HG03097 (cell line): ENCODE measurements at regions not wholly inside any gene's neighbourhood (a gene's known extent, or its start where the extent isn't known, plus 50 kb on each side); places are given as distances from the start of the nearest gene placed in this dataset.
"Not testable (repeated sequence)": the region's sequence is repeated elsewhere in the genome, so short reads cannot be mapped to it uniquely, and the experiment has no call there.

Experiments used
- ATAC-seq: cut with Tn5 transposase; IDR thresholded peaks from one replicate; pipeline ENCODE4 v1.9.1; 2021; ENCODE audit not compliant: unreplicated experiment, low FRiP score

GRCh38 chr3:103134023-103134724 lies 699.4 kb downstream of the ZPLD1 start:
- peak; percentile 95 for ATAC-seq

- ATAC-seq: no peak
Measured at GRCh38 chr3:103136621-103137020, 701.8 kb downstream of the ZPLD1 start.

- ATAC-seq: no peak
Measured at GRCh38 chr3:103137830-103138229, 703.0 kb downstream of the ZPLD1 start.

DNA sequence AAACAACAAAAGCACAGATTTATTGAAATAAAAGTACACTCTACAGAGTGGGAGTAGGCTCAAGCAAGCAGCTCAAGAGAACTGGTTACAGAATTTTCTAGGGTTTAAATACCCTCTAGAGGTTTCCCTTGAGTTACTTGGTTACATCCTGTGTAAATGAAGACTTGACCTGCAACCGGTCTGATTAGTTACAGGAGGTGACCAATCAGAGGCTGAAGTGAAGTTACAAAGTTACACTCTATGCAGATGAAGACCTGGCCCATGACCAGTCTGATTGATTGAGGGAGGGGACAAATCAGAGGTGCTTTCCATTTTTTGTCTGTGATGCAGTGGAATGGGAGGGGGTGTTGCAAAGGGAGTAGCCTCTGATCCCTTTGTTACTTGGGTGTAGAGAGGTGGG lies 723.4 kb downstream of the ZPLD1 start:
- no peak for ATAC-seq

- no peak for ATAC-seq
Measured at GRCh38 chr3:103166890-103167289, 732.1 kb downstream of the ZPLD1 start.

GRCh38 chr3:103167850-103168249 lies 733.0 kb downstream of the ZPLD1 start:
- no peak for ATAC-seq

DNA sequence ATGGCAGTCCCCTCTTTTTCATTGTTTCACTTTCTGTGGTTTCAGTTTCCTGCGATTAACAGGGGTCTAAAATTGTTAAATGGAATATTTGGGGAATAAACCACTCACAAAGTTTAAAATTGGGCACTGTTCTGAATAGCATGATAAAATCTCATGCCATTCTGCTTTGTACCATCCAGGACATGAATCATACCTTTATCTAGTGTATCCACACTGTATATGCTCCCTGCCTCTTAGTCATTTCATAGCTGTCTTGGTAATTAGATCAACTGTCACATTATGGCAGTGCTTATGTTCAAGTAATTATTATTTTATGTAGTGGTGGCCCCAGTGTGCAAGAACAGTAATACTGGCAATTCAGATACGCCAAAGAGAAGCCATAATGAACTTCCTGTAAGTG lies 734.5 kb downstream of the ZPLD1 start:
- ATAC-seq: no peak

DNA sequence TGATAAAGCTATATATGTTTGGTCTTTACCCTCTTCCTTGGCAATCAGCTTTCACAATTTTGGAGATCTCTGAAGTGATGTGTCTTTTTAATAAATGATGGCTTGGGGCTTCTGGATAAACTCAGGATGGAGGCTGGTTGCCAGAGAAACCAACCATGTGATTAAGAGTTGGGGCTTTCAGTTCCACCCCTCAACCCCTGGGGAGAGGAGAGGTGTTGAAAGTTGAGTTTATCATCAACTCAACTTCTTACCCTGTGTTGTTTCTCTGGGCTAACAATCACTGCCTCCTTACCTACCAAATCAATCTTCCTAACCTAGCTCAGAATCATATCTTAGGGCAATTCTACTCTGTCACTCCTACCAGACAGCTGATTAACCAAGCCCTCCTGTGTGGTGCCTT lies 735.8 kb downstream of the ZPLD1 start:
- peak; percentile 87 for ATAC-seq

DNA sequence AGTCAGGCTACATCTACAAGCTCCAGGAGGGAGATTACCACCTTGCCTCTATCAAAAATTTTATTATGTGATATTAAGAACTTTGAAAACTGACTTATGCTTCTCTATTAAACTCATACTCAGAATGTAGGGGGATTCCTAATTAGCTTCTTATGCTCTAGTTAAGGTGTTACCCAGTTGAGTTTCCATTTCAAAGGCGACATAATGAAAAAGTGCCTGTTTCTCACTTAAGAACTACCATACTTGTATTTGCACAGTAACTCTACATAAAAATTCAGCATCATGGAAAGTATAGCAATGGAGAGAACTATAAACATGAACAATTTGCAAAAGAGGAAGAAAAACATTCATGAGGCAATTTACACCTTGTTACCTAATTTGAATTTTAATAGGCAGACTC lies 739.1 kb downstream of the ZPLD1 start:
- no peak for ATAC-seq

GRCh38 chr3:103181160-103181559 lies 746.3 kb downstream of the ZPLD1 start:
- no peak for ATAC-seq

DNA sequence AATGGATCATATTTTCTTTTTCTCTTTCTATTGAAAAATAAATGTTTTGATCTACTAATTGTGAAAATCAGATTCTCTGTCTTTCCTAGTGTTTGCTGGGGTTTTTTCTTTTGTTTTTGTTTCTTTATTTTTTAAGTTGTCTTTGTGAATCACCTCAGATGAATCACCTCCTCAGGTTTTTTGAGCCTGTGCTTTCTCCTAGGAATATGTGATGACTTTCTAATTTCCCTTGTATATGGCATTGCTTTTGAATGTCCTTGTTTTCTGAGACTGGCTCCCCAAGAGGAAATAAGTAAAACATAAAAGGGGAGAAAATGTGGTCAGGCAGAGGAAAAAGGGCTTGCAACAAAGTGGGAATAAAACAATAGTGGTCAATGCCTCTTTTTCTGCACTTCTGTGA lies 750.0 kb downstream of the ZPLD1 start:
- ATAC-seq: no peak

GRCh38 chr3:103189941-103190340 lies 755.1 kb downstream of the ZPLD1 start:
- no peak for ATAC-seq

- no peak for ATAC-seq
Measured at GRCh38 chr3:103195216-103195615, 760.4 kb downstream of the ZPLD1 start.

GRCh38 chr3:103203441-103203840 lies 768.6 kb downstream of the ZPLD1 start:
- ATAC-seq: no peak

GRCh38 chr3:103210583-103210982 lies 775.8 kb downstream of the ZPLD1 start:
- no peak for ATAC-seq

DNA sequence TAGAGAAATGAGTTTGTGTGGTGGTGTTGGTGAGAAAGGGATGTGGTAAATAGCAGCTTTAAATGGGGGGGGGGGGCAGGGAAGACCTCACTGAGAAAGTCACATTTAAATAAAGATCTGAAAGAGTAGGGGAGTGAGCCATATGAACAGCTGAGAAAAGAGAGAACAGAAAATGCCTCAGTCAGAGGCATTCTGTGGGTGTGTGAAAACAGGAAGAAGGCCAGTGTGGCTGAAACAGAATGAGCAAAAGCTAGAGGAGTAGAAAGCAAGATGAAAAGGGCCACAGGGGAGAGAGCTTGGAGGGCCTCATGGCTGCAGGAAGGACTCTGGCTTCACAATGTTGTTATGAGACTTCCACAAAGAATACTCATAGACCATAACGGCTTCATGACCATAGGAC lies 783.3 kb downstream of the ZPLD1 start:
- ATAC-seq: peak; percentile 100

GRCh38 chr3:103218793-103219192 lies 784.0 kb downstream of the ZPLD1 start:
- no peak for ATAC-seq

DNA sequence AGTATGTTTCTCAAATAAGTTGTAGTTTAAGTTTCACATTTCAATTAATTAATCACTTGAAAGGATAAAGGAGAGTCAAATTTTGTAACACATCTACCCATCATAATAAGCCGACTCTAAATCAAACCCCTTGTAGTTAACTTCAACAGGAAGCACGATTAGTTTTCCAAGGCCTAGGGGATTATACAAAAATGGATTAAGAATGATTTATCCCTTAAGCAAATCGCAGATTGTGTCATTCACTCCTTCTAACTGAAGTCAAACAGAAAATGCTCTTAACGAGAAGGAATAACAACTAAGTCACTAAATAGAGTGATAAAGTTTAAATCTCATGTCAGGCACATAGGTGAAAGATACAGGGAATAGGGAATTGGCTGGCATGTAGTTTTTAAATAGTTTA lies 792.8 kb downstream of the ZPLD1 start:
- no peak for ATAC-seq

- ATAC-seq: no peak
Measured at GRCh38 chr3:103247459-103247858, 812.6 kb downstream of the ZPLD1 start.

DNA sequence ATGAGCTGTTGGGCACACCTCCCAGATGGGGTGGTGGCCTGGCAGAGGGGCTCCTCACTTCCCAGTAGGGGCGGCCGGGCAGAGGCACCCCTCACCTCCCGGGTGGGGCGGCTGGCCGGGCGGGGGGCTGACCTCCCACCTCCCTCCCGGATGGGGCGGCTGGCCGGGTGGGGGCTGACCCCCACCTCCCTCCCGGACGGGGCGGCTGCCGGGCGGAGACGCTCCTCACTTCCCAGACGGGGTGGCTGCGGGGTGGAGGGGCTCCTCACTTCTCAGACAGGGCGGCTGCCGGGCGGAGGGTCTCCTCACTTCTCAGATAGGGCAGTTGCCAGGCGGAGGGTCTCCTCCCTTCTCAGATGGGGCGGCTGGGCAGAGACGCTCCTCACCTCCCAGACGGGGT lies 820.0 kb downstream of the ZPLD1 start:
- ATAC-seq: not testable (repeated sequence)

GRCh38 chr3:103269287-103269686 lies 834.5 kb downstream of the ZPLD1 start:
- ATAC-seq: no peak

- ATAC-seq: no peak
Measured at GRCh38 chr3:103271575-103271974, 836.8 kb downstream of the ZPLD1 start.
